ENCODE measurements at regions not wholly inside any gene's neighbourhood (a gene's known extent, or its start where the extent isn't known, plus 50 kb on each side); places are given as distances from the start of the nearest gene placed in this dataset.

DNA sequence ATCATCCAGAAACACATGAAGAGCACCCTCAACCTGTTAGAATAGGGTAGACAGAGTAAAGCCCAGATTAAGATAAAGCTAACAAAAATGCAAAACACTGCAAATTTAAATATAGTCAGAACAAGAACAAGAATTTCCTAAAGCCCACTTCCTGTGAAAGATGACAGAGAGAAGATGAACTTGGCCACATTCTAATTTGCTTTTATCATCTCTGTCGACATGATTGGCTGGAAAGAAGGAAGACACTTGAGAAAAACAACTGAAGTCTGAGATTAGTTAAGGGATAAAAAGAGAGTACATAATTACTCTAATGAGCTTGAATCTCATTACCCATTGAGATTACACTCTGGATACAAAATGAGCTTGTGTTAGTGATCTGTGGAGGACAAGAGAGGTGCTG, 537.6 kb downstream of the KLF5 start:
- TF ChIP-seq, protein P1, sequence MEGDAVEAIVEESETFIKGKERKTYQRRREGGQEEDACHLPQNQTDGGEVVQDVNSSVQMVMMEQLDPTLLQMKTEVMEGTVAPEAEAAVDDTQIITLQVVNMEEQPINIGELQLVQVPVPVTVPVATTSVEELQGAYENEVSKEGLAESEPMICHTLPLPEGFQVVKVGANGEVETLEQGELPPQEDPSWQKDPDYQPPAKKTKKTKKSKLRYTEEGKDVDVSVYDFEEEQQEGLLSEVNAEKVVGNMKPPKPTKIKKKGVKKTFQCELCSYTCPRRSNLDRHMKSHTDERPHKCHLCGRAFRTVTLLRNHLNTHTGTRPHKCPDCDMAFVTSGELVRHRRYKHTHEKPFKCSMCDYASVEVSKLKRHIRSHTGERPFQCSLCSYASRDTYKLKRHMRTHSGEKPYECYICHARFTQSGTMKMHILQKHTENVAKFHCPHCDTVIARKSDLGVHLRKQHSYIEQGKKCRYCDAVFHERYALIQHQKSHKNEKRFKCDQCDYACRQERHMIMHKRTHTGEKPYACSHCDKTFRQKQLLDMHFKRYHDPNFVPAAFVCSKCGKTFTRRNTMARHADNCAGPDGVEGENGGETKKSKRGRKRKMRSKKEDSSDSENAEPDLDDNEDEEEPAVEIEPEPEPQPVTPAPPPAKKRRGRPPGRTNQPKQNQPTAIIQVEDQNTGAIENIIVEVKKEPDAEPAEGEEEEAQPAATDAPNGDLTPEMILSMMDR (IDR thresholded peaks at IDR 0.05) = no peak
- TF ChIP-seq POLR2AphosphoS5 (IDR thresholded peaks at IDR 0.05; ENCODE audit: low read depth, low read length) = no peak
- TF ChIP-seq, protein P2, sequence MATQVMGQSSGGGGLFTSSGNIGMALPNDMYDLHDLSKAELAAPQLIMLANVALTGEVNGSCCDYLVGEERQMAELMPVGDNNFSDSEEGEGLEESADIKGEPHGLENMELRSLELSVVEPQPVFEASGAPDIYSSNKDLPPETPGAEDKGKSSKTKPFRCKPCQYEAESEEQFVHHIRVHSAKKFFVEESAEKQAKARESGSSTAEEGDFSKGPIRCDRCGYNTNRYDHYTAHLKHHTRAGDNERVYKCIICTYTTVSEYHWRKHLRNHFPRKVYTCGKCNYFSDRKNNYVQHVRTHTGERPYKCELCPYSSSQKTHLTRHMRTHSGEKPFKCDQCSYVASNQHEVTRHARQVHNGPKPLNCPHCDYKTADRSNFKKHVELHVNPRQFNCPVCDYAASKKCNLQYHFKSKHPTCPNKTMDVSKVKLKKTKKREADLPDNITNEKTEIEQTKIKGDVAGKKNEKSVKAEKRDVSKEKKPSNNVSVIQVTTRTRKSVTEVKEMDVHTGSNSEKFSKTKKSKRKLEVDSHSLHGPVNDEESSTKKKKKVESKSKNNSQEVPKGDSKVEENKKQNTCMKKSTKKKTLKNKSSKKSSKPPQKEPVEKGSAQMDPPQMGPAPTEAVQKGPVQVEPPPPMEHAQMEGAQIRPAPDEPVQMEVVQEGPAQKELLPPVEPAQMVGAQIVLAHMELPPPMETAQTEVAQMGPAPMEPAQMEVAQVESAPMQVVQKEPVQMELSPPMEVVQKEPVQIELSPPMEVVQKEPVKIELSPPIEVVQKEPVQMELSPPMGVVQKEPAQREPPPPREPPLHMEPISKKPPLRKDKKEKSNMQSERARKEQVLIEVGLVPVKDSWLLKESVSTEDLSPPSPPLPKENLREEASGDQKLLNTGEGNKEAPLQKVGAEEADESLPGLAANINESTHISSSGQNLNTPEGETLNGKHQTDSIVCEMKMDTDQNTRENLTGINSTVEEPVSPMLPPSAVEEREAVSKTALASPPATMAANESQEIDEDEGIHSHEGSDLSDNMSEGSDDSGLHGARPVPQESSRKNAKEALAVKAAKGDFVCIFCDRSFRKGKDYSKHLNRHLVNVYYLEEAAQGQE (IDR thresholded peaks at IDR 0.05; ENCODE audit: insufficient read depth in 1 of 2, low read depth in 2 of 2, low read length in 1 of 2) = no peak
